ENCODE measurements at regions not wholly inside any gene's neighbourhood (a gene's known extent, or its start where the extent isn't known, plus 50 kb on each side); places are given as distances from the start of the nearest gene placed in this dataset.
"Not testable (repeated sequence)": the region's sequence is repeated elsewhere in the genome, so short reads cannot be mapped to it uniquely, and the experiment has no call there.

DNA sequence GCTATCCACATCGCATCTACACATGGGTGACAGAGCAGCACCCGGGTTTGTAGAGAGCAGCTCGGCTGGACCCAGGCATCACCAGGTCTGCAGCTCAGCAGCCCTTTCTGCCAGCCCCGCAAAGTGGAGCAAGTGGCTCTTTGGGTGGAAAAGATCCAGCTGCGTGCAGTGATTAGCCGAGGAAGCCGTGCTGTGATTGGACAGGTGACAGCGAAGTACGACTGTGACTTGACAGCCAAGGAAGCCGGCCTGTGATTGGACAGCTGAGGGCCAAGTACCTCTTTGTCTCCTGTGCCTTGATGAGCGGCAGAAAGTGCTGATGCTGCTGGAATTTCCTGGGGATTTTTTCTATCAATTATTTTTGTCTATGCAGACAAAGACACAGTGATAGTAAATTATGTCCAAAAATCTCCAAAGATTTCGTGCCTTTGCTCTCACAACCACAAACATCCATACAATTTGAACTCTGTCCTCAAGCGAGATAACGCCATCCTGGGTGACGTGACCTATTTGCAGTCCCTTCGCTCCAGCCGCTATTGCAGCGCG, 62.3 kb upstream of the GPR31 start:
- Mint-ChIP-seq H3K36me3 (ENCODE audit: low read depth, unreplicated experiment) (no peaks in the 10 kb centered on the region), H3K4me1 (ENCODE audit: unreplicated experiment) (peaks cover 25% of the 10 kb centered on the region), H3K27ac (ENCODE audit: unreplicated experiment) (no peak overlapping the region), H3K9me3 (ENCODE audit: unreplicated experiment) (no peaks in the 10 kb centered on the region), H3K4me3 (ENCODE audit: unreplicated experiment) (no peak overlapping the region), H3K27me3 (ENCODE audit: unreplicated experiment) (no peaks in the 10 kb centered on the region)
- TF ChIP-seq, protein P1, sequence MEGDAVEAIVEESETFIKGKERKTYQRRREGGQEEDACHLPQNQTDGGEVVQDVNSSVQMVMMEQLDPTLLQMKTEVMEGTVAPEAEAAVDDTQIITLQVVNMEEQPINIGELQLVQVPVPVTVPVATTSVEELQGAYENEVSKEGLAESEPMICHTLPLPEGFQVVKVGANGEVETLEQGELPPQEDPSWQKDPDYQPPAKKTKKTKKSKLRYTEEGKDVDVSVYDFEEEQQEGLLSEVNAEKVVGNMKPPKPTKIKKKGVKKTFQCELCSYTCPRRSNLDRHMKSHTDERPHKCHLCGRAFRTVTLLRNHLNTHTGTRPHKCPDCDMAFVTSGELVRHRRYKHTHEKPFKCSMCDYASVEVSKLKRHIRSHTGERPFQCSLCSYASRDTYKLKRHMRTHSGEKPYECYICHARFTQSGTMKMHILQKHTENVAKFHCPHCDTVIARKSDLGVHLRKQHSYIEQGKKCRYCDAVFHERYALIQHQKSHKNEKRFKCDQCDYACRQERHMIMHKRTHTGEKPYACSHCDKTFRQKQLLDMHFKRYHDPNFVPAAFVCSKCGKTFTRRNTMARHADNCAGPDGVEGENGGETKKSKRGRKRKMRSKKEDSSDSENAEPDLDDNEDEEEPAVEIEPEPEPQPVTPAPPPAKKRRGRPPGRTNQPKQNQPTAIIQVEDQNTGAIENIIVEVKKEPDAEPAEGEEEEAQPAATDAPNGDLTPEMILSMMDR (IDR thresholded peaks at IDR 0.05; ENCODE audit: unreplicated experiment), result no peak
- DNase-seq (ENCODE audit: low spot score), result no peak

DNA sequence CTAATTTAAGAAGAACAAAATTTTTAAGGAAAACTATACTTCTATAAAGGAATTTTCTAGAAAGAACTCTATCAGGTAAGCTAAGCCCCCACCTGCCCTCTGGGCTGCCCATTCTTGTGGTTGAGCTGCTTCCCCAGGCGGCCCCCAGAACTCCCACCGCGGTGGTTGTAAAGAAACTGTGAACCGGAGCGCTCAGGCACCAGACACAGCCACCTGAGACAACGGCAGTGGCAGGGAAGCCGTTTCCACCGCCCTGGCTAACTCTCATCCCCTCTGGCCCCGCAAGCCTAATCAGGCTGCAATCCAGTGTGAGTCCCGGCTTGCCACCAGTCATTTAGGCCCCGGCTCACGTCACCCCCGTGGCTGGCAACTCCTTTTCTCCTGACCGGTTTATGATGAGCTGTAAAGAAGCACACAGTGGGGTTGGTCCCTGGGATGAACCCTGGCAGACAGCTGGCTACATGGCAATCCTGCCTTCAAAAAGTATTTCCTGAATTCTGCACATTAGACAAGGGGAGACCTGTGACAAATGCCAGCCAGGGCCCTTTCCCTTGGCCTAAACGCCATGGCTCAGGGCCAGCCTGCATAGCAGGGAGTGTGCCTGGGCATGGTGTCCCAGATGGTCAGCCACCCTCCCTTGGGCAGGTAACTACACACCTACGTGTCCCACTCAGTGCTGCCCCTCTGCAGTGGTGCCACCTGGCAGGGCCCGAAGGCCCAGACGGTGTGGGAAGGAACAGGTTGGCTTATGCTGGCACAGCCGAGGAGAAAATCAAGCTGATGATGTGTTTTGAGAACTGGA, 63.8 kb upstream of the GPR31 start:
- no peaks in the 10 kb centered on the region for H3K27me3 Mint-ChIP-seq (ENCODE audit: unreplicated experiment)
- no peaks in the 10 kb centered on the region for H3K9me3 Mint-ChIP-seq (ENCODE audit: unreplicated experiment)
- H3K4me1 Mint-ChIP-seq (ENCODE audit: unreplicated experiment), result peaks cover 39% of the 10 kb centered on the region
- no peak overlapping the region for H3K4me3 Mint-ChIP-seq (ENCODE audit: unreplicated experiment)
- DNase-seq (ENCODE audit: low spot score), result no peak
- no peaks in the 10 kb centered on the region for H3K36me3 Mint-ChIP-seq (ENCODE audit: low read depth, unreplicated experiment)
- TF ChIP-seq, protein P1 (IDR thresholded peaks at IDR 0.05; ENCODE audit: unreplicated experiment), result no peak
- H3K27ac Mint-ChIP-seq (ENCODE audit: unreplicated experiment), result no peak overlapping the region

DNA sequence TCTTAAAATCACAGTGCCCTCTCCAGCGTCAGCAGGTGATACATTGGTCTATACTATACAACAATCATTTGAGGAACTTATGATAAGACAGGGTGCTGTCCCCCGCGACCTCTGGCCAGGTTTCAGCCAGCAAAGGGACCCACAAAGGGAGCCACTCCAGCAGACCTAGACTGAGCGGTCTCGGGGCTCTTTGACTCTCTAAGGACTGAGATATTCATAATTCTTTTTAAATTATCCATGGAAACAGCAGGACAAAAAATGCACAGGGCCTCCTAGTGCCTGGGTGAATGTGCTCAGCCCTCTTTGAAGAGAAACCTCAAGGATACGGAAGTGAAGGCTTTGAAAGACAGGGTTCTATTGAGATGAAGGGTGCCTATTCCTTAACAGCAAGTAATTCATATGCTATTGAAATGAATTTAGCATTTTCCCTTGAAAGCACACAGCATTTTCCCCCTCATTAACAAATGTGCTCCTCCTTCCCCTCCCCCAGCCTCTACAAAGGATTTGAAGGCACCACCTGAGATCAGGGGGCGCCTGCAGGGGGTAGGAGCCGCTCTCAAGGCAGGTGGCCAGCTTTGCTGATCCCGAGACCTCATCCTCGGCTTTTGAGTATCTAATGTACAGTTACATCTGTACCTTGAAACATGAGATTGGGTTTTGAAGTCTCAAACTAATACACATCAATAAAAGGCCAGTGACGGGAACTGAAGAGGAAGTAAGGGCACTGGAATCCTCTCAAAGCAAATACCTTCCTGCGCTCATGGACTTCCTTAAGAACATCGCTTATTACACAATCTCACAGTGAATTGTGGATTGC, 65.3 kb upstream of the UNC93A start:
- Mint-ChIP-seq H3K27ac (ENCODE audit: unreplicated experiment) (peak overlapping the region; percentile 97), H3K4me1 (ENCODE audit: unreplicated experiment) (peaks cover 74% of the 10 kb centered on the region)
- H3K27me3 Mint-ChIP-seq (ENCODE audit: unreplicated experiment); H3K36me3 Mint-ChIP-seq (ENCODE audit: low read depth, unreplicated experiment); H3K9me3 Mint-ChIP-seq (ENCODE audit: unreplicated experiment); H3K4me3 Mint-ChIP-seq (ENCODE audit: unreplicated experiment); DNase-seq (ENCODE audit: low spot score): not testable (repeated sequence)

DNA sequence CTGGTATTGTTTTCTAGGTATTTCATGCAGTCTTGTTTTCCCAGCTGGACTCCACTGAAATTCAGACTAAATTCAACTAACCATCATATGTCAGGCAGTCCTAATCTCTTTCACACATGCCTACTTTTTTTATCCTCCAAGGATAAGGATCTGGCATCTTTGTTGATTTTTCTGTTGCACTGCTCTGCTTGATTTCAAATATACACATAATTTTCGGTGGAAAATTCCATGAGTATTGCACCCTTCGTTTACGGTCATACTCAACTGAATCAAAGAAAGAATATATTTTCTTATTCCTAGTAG, 64.8 kb upstream of the UNC93A start:
- Mint-ChIP-seq H3K4me3 (ENCODE audit: unreplicated experiment) (no peak overlapping the region), H3K4me1 (ENCODE audit: unreplicated experiment) (peaks cover 78% of the 10 kb centered on the region), H3K36me3 (ENCODE audit: low read depth, unreplicated experiment) (no peaks in the 10 kb centered on the region), H3K27ac (ENCODE audit: unreplicated experiment) (peak overlapping the region; percentile 89), H3K27me3 (ENCODE audit: unreplicated experiment) (no peaks in the 10 kb centered on the region), H3K9me3 (ENCODE audit: unreplicated experiment) (no peaks in the 10 kb centered on the region)
- TF ChIP-seq, protein P1 (IDR thresholded peaks at IDR 0.05; ENCODE audit: unreplicated experiment), result no peak
- DNase-seq (ENCODE audit: low spot score), result no peak

DNA sequence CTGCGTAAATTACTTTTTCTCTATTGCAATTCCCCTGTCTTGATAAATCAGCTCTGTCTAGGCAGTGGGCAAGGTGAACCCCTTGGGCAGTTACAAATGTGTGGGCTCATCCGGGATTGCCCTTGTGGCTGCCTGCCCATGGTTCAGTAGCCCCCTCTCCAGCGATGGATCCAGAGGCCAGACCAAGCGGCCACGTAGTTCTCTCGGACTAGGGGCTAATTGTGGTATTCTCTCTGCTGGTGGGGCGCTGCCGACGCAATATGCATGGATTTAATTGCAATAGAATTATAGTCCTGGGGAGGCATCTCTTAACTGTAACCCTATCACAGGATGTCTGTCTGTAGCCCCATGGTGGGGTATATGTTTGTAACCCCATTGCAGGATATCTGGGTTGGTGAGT, 64.3 kb upstream of the UNC93A start:
- peaks cover 79% of the 10 kb centered on the region for H3K4me1 Mint-ChIP-seq (ENCODE audit: unreplicated experiment)
- no peak for DNase-seq (ENCODE audit: low spot score)
- H3K4me3 Mint-ChIP-seq (ENCODE audit: unreplicated experiment), result peak overlapping the region; percentile 31
- peak overlapping the region; percentile 89 for H3K27ac Mint-ChIP-seq (ENCODE audit: unreplicated experiment)
- TF ChIP-seq, protein P1 (IDR thresholded peaks at IDR 0.05; ENCODE audit: unreplicated experiment), result no peak
- no peaks in the 10 kb centered on the region for H3K27me3 Mint-ChIP-seq (ENCODE audit: unreplicated experiment)
- no peaks in the 10 kb centered on the region for H3K36me3 Mint-ChIP-seq (ENCODE audit: low read depth, unreplicated experiment)
- no peaks in the 10 kb centered on the region for H3K9me3 Mint-ChIP-seq (ENCODE audit: unreplicated experiment)

Measured in endothelial cell (in vitro differentiated cells).